GM13976 (cell line): ENCODE measurements at regions not wholly inside any gene's neighbourhood (a gene's known extent, or its start where the extent isn't known, plus 50 kb on each side); places are given as distances from the start of the nearest gene placed in this dataset.

Experiments used
- DNase-seq: peaks from one replicate; pipeline ENCODE4 v3.0.0; 2012; ENCODE audit warnings: low spot score
- in situ Hi-C: fragments of 300-500 bp; cut with MboI; formaldehyde crosslinking; loops from one replicate; pipeline ENCODE4 v1.12.0; 2022; ENCODE audit warnings: low sequenced_read_pairs, mixed read lengths, inconsistent platforms; ENCODE audit not compliant: unreplicated experiment
- TF ChIP-seq, protein P1 (sequence below): IDR thresholded peaks from 2 replicates; pipeline ENCODE4 v1.5.1; 2012; ENCODE audit warnings: borderline replicate concordance, mild to moderate bottlenecking; ENCODE audit not compliant: insufficient read depth; ENCODE audit errors: extremely low read depth, missing control alignments, control extremely low read depth

DNA sequence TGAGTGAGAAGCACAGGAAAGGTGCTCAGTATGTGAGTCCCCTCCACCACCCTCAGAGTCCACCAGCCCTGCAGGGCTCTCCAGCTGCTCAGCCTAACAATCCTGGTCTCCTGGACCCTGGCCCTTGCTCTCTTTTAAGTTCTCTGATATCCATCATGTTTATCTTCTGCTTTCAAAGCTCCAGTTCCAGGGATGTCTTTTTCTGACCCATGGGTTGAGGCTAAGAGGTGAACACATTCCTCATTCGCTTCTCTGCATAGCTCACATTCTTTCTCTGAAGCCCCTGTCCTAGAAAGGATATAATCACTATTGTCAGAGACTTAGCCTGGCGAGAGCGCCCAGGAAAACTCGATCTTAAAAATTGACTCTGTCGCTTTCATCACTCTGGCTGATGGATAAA is 86.4 kb downstream of the ARL4C start:
- no peak for DNase-seq
- TF ChIP-seq, protein P1, sequence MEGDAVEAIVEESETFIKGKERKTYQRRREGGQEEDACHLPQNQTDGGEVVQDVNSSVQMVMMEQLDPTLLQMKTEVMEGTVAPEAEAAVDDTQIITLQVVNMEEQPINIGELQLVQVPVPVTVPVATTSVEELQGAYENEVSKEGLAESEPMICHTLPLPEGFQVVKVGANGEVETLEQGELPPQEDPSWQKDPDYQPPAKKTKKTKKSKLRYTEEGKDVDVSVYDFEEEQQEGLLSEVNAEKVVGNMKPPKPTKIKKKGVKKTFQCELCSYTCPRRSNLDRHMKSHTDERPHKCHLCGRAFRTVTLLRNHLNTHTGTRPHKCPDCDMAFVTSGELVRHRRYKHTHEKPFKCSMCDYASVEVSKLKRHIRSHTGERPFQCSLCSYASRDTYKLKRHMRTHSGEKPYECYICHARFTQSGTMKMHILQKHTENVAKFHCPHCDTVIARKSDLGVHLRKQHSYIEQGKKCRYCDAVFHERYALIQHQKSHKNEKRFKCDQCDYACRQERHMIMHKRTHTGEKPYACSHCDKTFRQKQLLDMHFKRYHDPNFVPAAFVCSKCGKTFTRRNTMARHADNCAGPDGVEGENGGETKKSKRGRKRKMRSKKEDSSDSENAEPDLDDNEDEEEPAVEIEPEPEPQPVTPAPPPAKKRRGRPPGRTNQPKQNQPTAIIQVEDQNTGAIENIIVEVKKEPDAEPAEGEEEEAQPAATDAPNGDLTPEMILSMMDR: no peak
- in situ Hi-C loops: no loop called here

DNA sequence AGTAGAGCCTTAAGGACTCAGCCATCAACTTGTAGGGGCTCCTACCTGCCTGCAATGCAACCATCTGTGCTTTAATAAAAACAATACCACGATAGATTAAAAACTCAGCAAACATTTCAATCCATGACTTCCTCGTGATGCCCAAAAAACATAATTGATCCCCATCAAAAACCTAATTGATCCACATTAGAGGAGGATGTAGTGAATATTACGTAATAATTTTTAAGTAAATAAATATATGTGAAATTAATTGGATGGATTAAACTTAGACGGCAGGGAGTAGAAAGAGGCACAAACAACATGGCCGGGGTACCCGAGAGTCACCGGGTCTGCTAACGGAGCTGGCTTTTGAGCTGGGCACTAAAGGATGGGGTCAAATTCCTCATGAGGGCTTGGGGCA is 87.3 kb downstream of the ARL4C start:
- TF ChIP-seq, protein P1: no peak
- no peak for DNase-seq
- in situ Hi-C loops: no loop called here

DNA sequence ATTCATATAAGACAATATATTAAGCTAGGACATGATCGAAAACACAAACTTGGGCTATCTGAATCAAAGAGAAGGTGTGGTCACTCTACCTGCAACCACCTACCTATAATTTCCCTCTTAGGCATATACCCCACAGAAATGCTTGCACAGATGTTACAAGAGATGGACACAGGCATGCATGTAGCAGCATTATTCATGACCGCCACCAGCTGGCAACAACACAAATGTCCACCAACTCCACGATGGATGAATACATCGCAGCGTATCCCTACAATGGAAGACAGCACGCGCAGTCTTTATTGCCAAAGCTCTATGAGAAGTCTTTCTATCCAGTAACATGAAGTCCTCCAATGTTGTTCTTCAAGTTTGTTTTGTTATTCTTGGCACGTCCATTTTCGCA is 90.8 kb downstream of the ARL4C start:
- DNase-seq: no peak
- in situ Hi-C loops: no loop called here
- TF ChIP-seq, protein P1: no peak

DNA sequence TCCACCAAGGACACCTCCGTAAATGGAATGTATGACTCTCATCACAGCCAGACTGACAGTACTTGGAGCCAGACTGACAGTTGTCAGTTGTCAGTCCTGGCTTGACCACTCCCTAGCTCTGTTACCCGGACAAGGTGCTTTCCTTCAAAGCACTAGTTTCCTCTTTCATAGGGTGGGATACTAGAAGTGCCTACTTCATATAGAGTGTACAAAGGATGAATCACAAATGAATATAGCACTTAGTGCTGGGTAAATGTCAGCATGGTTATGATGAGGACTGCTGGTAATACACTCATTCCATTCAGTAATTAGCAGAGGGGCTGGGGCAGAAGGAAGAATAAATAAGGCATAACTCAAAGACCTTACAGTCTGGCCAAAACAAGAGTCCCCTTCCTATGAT is 91.4 kb downstream of the ARL4C start:
- in situ Hi-C loops: no loop called here
- TF ChIP-seq, protein P1: no peak
- DNase-seq: no peak

DNA sequence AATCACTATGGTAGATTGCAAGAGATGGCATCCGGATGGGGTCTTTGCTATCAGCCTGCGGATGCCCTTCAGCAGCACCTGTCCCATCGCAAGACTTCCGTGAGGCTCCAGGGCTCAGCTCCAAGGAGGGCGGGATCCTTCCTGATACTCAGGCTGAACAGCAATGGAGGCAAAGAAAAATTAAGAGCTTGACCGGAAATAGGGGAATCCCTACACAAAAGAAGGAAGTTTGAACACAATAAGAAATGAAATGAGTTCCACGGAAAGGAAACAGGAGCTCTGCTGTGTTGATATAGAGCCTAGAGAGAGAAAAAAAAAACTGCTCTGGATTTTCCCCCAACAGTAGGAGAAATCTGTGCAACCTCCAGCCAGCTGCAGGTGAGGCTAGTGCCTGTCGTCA is 91.9 kb downstream of the ARL4C start:
- no peak for DNase-seq
- TF ChIP-seq, protein P1: no peak
- in situ Hi-C loops: no loop called here

DNA sequence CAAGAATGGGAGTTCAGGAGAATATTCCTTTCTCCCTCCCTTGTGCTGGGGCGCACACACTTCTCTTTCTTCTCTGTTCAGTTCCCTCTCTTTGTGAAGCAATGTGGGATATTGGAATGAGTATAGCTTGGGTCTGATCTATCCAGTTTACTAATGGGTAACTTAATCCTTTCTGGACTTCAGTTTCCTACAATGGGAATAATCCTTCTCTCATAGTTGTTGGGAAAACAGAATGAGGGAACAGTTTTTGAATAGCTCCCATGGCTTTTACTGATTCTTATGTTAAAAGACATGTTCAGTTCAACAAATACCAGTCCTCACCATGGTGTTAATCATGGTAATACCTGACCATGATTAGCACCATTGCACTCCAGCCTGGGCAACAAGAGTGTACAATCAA is 93.1 kb downstream of the ARL4C start:
- in situ Hi-C loops: no loop called here
- no peak for DNase-seq
- TF ChIP-seq, protein P1: no peak

DNA sequence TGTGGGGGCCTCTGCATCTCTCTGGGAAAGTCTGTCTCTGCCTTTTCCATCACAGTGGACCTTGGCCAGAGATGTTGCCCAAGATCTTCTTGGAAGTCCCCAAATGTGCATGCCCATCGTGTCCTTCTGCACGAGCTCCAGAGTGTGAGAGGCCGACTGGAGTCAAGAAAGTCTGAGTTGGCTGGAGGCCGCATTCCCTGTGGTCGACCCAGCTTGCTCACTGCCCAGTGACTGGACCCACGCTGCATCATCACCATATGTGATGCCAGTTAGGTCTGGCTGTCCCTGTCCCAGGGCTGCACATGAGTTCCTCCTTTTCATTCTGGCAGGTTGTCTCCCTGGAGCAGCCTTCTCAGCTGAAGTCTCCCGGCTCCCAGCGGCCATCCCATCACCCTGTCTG is 93.8 kb downstream of the ARL4C start:
- TF ChIP-seq, protein P1: no peak
- in situ Hi-C loops: no loop called here
- DNase-seq: no peak
